ENCODE measurements at regions not wholly inside any gene's neighbourhood (a gene's known extent, or its start where the extent isn't known, plus 50 kb on each side); places are given as distances from the start of the nearest gene placed in this dataset.

DNA sequence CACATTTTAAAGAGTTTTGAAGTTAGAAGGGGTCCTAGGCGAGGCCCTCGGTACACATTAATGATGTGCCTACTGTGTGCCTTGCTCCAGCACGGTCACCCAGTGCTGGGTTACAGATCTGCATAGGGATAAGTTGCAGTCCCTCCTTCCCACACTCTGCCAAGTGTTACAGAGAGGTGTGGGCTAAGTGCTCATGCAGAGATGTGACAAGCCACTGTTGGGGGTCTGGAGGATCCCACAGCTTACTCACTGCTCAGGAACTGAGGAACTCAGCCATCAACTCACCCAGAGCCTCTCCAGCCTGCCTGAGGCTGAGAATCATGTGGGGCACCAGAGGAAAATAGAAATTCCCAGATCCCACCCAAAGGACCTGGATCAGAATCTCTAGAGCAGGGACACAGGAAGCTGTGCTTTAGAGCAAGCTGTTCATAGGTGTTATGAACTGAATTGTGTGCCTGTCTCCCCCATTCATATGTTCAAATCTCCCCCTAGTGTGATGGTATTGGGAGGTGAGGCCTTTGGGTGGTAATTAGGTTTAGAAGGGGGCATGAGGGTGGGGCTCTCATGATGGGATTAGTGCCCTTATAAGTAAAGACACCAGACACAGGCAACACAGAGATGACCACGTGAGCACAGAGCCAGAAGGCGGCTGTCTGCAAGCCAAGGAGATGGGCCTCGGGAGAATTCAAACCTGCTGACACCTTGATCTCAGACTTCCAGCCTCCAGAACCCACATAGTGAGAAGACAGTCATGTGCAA, 164.1 kb downstream of the HSD17B3 start:
- TF ChIP-seq, protein P1, sequence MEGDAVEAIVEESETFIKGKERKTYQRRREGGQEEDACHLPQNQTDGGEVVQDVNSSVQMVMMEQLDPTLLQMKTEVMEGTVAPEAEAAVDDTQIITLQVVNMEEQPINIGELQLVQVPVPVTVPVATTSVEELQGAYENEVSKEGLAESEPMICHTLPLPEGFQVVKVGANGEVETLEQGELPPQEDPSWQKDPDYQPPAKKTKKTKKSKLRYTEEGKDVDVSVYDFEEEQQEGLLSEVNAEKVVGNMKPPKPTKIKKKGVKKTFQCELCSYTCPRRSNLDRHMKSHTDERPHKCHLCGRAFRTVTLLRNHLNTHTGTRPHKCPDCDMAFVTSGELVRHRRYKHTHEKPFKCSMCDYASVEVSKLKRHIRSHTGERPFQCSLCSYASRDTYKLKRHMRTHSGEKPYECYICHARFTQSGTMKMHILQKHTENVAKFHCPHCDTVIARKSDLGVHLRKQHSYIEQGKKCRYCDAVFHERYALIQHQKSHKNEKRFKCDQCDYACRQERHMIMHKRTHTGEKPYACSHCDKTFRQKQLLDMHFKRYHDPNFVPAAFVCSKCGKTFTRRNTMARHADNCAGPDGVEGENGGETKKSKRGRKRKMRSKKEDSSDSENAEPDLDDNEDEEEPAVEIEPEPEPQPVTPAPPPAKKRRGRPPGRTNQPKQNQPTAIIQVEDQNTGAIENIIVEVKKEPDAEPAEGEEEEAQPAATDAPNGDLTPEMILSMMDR (IDR thresholded peaks at IDR 0.05) = no peak
- TF ChIP-seq EP300 (IDR thresholded peaks at IDR 0.05) (no peak), POLR2AphosphoS5 (IDR thresholded peaks at IDR 0.05) (no peak), POLR2A (IDR thresholded peaks at IDR 0.05) (no peak)
